Parathyroid adenoma (tissue), 2 donors: ENCODE measurements at regions not wholly inside any gene's neighbourhood (a gene's known extent, or its start where the extent isn't known, plus 50 kb on each side); places are given as distances from the start of the nearest gene placed in this dataset.

ENCODE experiments used
- H2AFZ ChIP-seq: fragments of 300-600 bp; sonication (generic); one replicate; pipeline ENCODE4 v1.7.0; 2017; ENCODE audit warnings: antibody characterized with exemption, mild to moderate bottlenecking
- H3K27ac ChIP-seq: fragments of 300-600 bp; sonication (generic); one replicate; pipeline ENCODE4 v1.7.0; 2017
- H3K27me3 ChIP-seq: fragments of 300-600 bp; sonication (generic); one replicate; pipeline ENCODE4 v1.7.0; 2017; ENCODE audit warnings: low read length; ENCODE audit not compliant: control insufficient read depth, insufficient read depth
- H3K36me3 ChIP-seq: fragments of 300-600 bp; sonication (generic); one replicate; pipeline ENCODE4 v1.7.0; 2017; ENCODE audit warnings: low read length; ENCODE audit not compliant: control insufficient read depth, insufficient read depth
- H3K4me1 ChIP-seq: fragments of 300-600 bp; sonication (generic); one replicate; pipeline ENCODE4 v1.7.0; 2017; ENCODE audit warnings: control low read depth
- H3K4me2 ChIP-seq: fragments of 300-600 bp; sonication (generic); one replicate; pipeline ENCODE4 v1.7.0; 2017; ENCODE audit warnings: low read length
- H3K4me3 ChIP-seq: fragments of 300-600 bp; sonication (generic); one replicate; pipeline ENCODE4 v1.7.0; 2017; ENCODE audit warnings: low read depth, low read length
- H3K79me2 ChIP-seq: fragments of 300-600 bp; sonication (generic); one replicate; pipeline ENCODE4 v1.7.0; 2017; ENCODE audit warnings: control low read depth
- H3K9ac ChIP-seq: fragments of 300-600 bp; sonication (generic); one replicate; pipeline ENCODE4 v1.7.0; 2017; ENCODE audit warnings: mild to moderate bottlenecking
- H3K9me3 ChIP-seq: fragments of 300-600 bp; sonication (generic); one replicate; pipeline ENCODE4 v1.7.0; 2017; ENCODE audit warnings: low read length; ENCODE audit not compliant: control insufficient read depth
- TF ChIP-seq, protein P1 (sequence below): fragments of 300-600 bp; sonication (generic); IDR thresholded peaks from one replicate; pipeline ENCODE4 v1.7.0; 2017; ENCODE audit warnings: antibody characterized with exemption, mild to moderate bottlenecking
- donor health status: primary hyperparathyroidism.

DNA sequence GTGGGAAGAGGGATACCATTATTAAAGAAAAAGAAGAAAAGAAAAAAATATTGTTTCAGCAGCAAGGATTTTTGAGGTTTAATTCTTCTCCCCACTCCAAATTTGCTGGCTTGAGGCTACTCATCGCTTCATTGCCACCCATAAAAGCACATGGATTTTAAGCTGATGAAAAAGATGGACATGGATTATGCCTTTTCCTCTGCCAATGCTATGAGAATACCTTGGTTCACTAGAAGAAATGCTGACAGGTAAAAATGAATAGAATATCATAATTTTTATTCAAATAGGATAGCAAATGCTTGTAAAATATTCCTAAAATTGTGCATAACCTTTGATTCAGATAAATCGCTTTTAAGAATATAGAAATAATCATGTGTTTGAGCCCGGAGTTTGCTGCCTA, 289.7 kb upstream of the DPYD start:
- H3K36me3 ChIP-seq = no peaks in the 10 kb centered on the region
- no peak overlapping the region for H3K4me3 ChIP-seq
- no peaks in the 10 kb centered on the region for H3K4me1 ChIP-seq
- H3K4me2 ChIP-seq = no peak overlapping the region
- H3K9ac ChIP-seq = no peak overlapping the region
- H3K27me3 ChIP-seq = no peaks in the 10 kb centered on the region
- H3K27ac ChIP-seq = no peak overlapping the region
- H2AFZ ChIP-seq = no peak overlapping the region
- no peaks in the 10 kb centered on the region for H3K9me3 ChIP-seq
- no peaks in the 10 kb centered on the region for H3K79me2 ChIP-seq
- TF ChIP-seq, protein P1, sequence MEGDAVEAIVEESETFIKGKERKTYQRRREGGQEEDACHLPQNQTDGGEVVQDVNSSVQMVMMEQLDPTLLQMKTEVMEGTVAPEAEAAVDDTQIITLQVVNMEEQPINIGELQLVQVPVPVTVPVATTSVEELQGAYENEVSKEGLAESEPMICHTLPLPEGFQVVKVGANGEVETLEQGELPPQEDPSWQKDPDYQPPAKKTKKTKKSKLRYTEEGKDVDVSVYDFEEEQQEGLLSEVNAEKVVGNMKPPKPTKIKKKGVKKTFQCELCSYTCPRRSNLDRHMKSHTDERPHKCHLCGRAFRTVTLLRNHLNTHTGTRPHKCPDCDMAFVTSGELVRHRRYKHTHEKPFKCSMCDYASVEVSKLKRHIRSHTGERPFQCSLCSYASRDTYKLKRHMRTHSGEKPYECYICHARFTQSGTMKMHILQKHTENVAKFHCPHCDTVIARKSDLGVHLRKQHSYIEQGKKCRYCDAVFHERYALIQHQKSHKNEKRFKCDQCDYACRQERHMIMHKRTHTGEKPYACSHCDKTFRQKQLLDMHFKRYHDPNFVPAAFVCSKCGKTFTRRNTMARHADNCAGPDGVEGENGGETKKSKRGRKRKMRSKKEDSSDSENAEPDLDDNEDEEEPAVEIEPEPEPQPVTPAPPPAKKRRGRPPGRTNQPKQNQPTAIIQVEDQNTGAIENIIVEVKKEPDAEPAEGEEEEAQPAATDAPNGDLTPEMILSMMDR = no peak

- Histone ChIP-seq H3K27ac (no peak overlapping the region), H3K4me2 (no peak overlapping the region), H3K79me2 (no peaks in the 10 kb centered on the region), H3K4me3 (no peak overlapping the region), H3K27me3 (no peaks in the 10 kb centered on the region), H3K4me1 (no peaks in the 10 kb centered on the region), H3K36me3 (no peaks in the 10 kb centered on the region), H3K9me3 (no peaks in the 10 kb centered on the region), H2AFZ (no peak overlapping the region), H3K9ac (no peak overlapping the region)
- TF ChIP-seq, protein P1 = no peak
Observed at GRCh38 chr1:98210064-98210463, 289.2 kb upstream of the DPYD start.

DNA sequence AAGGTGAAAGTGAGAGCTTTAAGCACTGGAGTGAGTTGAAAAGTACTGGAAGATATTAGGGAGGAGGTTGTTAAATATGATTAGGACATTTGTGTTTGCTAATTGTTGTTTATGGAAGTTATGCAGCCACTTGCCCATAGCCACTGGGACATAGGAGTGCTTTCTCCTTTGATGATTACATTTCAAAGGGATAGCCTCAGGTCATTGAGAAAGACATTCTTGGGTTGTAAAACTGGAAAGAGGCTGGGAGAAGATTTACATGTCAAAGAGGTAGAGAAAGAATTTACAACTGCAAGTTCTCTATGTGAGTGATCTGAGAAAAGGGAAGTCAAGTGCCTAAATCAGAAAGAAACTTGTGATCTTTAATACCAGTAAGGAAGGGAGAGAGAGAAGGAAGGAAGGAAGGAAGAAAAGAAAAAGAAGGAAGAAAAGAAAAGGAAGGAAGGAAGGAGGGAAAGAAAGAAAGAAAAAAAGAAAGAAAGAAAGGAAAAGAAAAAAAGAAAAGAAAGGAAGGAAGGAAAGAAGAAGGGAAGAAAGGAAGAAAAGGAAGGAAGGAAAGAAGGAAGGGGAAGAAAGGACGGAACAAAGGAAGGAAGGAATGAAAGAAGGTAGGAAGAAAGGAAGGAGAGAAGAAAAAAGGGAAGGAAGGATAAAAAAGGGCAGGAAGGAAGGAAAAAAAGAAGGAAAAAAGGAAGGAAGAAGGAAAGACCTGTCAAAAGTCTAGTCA, 284.6 kb upstream of the DPYD start:
- no peak overlapping the region for H2AFZ ChIP-seq
- H3K9me3 ChIP-seq = no peaks in the 10 kb centered on the region
- no peak overlapping the region for H3K27ac ChIP-seq
- no peak overlapping the region for H3K9ac ChIP-seq
- no peaks in the 10 kb centered on the region for H3K27me3 ChIP-seq
- H3K4me1 ChIP-seq = no peaks in the 10 kb centered on the region
- H3K4me2 ChIP-seq = no peak overlapping the region
- no peaks in the 10 kb centered on the region for H3K36me3 ChIP-seq
- H3K79me2 ChIP-seq = no peaks in the 10 kb centered on the region
- TF ChIP-seq, protein P1 = no peak
- H3K4me3 ChIP-seq = no peak overlapping the region

DNA sequence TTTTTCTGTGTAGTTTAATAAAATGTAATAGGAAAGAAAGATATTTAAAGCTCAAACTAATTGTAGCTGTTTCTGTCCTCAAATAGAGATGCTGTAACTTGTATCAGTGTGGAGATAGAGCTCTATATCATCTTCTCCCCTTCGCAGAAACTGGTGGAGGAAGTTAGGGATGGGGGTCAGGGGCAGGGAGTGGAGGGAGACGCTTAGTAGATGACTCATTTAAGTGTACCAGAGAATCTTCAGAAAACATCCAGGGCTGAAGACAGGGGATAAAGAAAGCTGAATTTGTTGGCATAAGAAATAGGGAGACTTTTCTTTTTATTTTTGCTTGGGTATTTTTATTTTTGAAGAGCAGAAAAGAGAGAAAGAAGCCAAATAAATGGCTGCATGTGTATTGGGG, 282.6 kb upstream of the DPYD start:
- Histone ChIP-seq H3K4me2 (no peak overlapping the region), H3K4me3 (no peak overlapping the region), H3K79me2 (no peaks in the 10 kb centered on the region), H3K27ac (no peak overlapping the region), H3K4me1 (no peaks in the 10 kb centered on the region), H3K9me3 (no peaks in the 10 kb centered on the region), H3K27me3 (no peaks in the 10 kb centered on the region), H2AFZ (no peak overlapping the region), H3K9ac (no peak overlapping the region), H3K36me3 (no peaks in the 10 kb centered on the region)
- TF ChIP-seq, protein P1 = no peak

- no peak overlapping the region for H2AFZ ChIP-seq
- H3K9me3 ChIP-seq = no peaks in the 10 kb centered on the region
- TF ChIP-seq, protein P1 = no peak
- H3K9ac ChIP-seq = no peak overlapping the region
- H3K27me3 ChIP-seq = no peaks in the 10 kb centered on the region
- no peaks in the 10 kb centered on the region for H3K36me3 ChIP-seq
- no peak overlapping the region for H3K4me3 ChIP-seq
- no peaks in the 10 kb centered on the region for H3K4me1 ChIP-seq
- no peak overlapping the region for H3K4me2 ChIP-seq
- H3K27ac ChIP-seq = no peak overlapping the region
- no peaks in the 10 kb centered on the region for H3K79me2 ChIP-seq
Observed at GRCh38 chr1:98201666-98202081, 280.8 kb upstream of the DPYD start.
